Muscle of arm (tissue), 1 donor: ENCODE measurements at regions not wholly inside any gene's neighbourhood (a gene's known extent, or its start where the extent isn't known, plus 50 kb on each side); places are given as distances from the start of the nearest gene placed in this dataset.
"Not testable (repeated sequence)": the region's sequence is repeated elsewhere in the genome, so short reads cannot be mapped to it uniquely, and the experiment has no call there.

Experiments used
- DNase-seq: peaks from one replicate; pipeline ENCODE4 v3.0.0-alpha.2; 2013

DNA sequence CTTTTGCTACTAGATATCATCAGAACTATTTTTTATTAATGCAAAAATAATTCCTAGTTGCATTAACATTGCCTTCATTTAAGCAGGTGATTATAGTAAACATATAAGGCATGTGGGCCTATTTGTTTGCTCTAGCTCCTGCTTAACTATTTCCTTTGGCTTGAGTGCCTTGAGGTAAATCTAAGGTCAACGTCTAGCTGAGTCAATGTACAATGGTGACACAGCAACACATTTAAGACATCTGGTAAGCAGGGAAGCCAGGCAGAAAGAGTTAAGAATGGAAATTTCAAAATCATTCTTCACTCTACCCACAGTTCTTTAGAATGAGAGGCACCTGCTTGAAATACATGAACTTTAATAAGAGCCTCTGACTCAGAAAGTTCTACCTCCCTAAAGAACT is 111.9 kb upstream of the FST start:
- DNase-seq: no peak

DNA sequence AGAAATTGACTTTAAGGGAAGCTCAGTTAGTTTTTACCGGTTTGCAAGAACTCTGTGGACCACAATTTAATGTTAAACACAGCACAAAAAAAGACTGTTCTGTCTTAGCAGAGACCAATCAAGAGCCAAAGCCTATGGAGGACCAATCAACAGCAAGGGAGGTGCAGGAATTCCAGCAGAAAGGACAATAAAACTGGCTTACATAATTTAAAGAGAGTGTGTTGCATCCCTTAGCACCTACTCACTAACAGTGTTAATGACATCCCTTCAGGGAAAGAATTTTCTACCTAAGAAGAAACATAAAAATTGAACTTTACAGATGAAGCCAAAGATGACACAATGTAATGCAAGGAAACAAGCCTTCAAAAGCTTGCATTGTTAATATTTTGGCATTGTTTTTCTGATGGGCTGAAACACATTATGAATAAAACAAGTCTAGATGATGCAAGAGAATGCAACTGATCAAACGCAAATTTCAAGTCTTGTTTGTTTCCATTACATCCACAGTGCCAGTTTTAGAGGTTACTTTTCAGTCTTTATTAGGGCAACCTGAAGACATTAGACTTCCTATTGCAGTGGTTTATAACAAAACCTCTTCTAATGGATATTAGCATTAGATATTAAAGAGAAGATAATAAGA is 111.3 kb upstream of the FST start:
- DNase-seq: no peak

DNA sequence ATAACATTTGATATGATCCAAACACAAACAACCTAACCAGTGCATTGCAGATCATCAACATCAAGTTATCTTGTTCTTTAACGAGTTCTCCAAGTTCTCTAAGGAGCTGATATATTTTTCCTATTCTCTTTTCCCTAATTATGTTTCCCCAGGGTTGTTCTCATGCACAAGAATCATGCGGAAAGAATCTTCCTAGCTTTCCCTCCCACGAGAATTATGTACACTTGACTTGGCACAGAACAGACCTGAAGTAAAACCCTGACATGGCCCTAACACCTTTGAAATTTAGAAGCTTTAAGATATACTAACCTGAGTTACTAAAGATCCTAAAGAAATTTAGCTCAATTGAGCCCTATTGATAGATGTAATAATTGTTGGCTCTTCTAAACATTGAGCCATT is 110.7 kb upstream of the FST start:
- DNase-seq: no peak

DNA sequence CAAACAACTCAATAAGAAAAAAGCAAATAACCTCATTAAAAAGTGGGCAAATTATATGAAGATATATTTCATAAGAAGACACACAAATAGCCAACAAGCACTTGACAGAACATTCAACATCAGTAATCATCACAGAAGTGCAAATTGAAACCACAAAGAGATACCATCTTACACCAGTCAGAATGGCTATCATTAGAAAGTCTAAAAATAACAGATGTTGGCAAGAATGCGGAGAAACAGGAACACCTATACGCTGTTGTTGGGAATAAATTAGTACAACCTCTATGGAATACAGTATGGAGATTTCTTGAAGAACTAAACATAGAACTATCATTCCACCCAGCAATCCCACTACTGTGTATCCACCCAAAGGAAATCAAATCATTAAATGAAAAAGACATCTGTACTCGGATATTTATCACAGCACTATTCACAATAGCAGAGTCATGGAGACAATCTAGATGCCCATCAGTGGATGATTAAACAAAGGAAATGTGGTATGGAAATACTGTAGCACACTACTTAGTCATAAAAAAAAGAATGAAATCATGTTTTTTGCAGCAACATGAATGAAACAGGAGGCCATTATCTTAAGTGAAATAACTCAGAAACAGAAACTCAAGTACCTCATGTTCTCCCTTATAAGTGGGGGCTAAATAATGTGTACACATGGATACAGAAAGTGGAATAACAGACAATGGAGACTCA is 106.8 kb upstream of the FST start:
- DNase-seq: no peak

DNA sequence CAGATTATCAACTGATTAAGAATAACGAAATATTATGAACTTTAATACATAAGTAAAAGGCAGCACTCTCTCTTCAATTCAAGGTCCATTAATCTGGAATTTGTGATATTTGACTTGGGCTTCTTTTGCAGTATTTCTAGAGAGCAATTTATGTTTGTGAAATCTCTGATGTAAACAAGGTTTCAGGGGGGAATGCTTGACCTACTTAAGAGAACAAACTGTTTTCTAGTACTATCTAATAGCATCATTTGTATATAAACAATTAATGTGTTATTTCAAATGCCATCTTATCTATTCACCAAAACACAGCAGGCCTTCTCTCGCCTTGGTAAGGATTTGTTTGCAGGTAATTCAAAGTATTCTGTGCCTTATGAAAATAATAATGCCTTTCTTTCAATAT is 103.6 kb upstream of the FST start:
- no peak for DNase-seq

DNA sequence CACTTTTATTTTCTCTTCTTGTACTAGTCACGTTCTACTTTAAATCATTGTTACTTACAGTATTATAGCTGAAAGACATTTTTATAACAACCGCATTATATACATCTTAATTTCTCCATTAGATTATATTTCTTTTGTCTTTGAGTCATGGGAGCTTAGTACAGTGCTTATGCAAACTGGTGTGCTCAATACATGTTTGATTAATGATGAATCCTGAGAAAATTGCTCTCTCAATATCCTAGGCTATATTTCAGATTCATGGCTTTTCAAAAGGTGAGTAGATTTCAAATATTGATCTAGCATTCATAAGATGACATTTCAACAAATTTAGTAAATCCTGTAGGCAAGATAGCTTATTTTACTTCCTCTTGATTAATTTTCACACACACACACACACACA is 102.2 kb upstream of the FST start:
- no peak for DNase-seq

DNA sequence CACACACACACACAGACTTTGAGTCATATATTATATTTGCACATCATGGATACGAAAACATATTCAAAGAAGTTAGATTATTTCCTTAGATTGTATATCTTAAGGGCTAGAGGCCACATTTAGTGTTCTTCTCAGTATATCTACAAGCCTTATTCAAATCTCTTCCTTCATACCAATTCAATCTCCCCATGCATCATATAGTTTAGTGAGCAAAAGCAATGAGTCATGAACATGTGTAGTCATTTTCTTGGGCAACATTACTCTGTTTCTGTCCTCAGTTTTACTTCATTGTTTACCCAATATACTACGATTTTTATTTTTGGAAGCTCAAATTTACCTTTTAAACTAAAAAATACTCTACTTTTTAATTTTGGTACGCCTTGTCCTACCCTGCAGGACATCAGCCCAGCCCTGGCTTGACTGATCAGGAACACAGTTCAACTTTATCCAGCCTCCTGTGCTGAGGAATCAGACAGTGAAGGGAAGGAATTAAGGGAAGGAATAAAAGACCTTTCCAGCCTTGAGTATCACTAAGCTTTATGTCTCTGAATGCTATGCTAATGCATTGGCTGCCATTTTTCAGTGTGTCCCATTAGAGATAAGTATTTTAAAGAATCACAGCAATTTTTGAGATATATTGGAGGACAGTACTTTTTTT is 101.7 kb upstream of the FST start:
- no peak for DNase-seq

DNA sequence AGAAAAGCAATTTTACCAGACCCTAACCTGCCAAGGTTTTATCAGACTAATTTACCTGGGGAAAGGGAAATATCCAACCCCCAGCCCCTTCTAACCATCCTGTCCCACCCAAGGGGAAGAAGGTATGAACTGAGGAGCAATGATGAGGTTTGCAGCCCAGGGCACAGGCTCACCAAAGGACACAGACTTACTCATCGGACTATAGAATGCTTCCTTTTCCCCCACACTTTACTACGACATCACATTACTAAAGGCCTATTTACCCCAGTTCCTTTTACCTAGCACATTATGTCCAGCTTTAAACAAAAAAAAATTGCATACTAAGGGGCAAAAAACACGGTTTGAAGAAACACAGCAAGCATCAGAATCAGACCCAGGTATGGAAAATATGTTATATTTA is 94.1 kb upstream of the FST start:
- no peak for DNase-seq

DNA sequence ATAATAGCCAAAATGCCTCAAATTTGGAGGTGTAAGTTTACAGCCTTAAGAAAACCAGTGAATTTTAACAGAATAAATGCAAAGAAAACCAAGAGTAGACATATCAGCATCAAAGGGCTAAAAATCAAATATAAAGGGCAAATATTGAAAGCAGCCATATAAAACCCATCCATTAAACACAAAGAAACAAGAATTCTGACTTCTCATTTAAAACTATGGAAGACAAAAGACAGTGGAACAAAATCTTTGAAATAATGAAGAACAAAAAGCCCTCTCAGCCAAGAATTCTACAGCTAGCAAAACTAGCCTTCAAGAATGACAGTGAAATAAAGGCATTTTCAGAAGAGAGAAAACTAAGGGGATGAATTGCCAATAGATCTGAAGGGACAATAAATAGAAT is 91.3 kb upstream of the FST start:
- no peak for DNase-seq

DNA sequence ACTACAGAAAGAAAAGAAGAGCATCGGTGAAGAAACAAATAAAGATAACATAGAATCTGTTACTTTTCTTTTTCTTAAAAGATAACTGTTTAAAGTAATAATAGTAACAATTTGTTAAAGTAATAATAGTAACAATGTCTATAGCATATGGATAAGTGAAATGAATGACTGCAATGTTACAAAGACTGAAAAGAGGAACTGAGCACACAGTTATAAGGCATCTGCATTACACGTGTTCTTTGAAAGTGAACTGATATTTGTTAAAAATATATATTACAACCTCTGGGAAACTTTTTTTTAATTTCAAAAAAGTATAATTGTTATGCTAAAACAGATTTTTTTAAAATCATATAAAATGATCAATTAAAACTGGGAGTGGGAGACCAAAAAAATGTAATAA is 88.4 kb upstream of the FST start:
- DNase-seq: no peak

DNA sequence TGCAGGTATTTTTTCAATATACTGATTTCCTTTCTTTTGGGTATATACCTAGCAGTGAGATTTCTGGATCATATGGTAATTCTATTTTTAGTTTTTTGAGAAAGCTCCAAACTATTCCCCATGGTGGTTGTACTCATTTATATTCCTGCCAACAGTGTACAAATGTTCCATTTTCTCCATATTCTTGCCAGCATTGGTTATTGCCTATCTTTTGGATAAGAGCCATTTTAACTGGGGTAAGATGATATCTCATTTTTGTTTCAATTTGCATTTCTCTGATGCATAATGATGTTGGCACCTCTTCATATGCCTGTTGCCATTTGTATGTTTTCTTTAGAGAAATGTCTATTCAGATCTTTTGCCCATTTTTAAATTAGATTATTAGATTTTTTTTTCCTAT is 85.6 kb upstream of the FST start:
- DNase-seq: no peak

DNA sequence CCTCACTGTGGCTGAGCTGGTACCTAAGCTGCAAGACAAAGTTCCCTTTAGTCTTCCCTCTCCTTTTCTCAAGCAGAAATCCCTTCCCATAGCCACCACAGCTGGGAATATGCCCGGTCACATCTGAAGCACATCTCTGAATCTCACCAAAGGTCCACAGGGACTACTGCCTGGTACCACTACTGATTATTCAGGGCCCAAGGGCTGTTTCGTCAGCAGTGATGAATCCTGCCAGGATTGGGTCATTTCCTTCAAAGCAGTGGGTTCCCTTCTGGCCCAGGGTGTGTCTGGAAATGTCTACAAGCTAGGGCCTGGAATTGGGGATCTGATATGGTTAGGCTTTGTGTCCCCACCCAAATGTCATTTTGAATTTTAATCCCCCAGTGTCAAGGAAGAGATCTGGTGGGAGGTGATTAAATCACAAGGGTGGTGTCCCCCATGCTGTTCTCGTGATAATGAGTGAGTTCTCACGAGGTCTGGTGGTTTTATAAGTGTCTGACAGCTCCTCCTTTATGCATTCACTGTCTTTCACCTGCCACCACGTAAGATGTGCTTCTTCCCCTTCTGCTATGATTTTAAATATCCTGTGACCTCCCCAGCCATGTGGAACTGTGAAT is 83.2 kb upstream of the FST start:
- no peak for DNase-seq

DNA sequence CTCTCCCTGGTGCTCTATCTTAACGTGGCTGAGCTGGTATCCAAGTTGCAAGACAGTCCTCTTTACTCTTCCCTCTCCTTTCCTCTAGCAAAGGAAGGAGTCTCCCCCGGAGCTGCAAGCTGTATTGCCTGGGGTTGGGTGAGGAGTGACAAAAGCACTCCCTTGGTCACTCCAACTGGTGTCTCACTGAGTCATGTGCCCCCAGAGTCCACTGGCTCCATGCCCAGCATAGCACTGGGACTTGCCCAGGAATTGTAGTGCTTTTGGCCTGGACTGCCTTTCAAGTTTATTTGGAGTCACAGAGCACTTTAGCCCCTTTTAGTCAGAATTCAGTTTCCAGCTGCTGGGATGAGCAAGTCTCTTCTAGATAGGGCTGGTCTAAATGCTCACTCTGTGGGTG is 82.6 kb upstream of the FST start:
- no peak for DNase-seq

DNA sequence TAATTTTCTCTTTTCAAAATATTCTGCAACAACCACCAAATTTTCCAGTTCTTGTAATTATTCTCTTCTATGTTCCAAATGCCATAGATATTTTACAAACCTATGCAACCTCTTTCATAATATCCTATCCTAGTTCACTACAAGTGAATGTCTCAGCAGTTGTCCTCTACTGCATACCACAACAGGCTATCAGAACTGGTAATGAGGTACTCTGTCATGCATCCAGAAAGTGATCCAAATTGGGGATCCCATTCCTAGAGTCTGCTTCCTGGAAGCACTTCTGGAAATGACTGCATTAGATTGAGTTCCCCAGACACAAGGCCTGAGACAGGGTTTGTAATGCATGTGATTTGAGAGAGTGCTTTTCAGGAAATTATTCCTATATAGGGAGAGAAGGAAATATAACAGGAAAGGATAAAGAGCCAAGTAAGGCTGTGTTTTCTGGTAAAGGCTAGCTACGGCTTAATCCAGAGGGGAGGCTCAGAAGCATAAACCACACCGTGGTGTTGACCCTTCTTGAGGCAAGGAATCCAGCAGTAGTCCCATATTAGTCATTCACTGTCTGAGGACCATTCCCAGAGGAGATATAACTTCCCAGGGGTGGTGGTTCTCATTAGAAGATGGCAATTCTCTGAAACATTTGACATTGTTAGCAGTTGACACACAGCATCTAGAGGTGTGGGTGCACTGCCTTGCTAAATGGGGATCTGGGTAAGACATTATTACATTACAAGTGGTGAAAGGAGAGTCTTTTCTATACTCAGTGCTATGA is 80.3 kb upstream of the FST start:
- no peak for DNase-seq

DNA sequence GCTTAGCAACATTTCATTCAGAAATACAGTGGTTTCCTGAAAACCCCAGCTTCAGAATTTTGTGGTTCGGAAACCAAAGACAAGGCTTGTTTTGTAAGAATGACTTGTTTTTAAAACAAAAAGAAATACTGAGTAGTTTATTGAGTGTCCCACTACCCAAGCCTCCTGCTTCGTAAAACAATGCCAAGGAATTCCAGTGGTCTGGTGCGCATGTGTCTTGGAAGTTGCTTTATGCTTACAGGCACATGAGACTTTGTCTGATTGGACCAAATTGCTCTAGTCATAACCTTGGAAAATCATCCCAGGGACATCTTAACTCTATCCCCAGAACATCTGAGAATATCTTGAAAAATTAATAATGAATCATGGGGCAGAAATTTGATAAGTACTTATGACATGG is 77.1 kb upstream of the FST start:
- DNase-seq: no peak

DNA sequence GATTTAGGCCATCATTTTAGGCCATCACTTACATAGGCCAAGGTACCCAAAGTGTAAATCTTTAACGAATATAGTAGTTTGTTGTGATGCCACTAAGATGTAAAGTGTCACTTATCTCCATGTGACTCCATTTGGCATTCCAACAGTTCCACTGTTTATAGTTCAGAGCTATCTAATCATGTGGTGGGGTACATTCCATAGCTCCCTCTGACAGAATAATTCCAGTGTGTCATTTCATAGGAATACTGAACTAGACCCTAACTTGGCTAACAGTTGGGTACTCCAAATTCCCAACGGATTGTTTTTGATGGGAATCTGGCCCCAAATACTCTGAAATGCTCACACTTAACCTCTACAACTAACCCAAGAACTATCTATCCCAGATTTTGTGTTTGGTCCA is 76.7 kb upstream of the FST start:
- DNase-seq: no peak

DNA sequence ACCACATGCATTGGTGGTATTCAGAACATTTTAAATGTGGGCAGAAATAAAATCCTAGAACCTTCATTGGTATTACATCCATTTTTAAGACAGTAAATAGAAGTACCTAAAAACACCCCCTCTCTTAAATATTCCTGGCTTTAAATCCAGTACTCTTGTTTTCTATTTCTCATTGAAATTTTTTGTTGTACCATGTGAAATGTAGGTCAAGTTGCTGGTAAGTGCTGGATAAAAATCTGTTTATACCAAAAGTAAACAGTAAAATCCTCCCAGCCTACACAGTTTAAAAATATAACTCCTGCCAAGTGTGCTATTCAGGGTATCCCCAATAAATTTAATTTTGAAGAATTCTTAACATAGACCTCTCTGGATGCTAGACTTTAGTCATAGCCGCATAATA is 75.0 kb upstream of the FST start:
- no peak for DNase-seq

DNA sequence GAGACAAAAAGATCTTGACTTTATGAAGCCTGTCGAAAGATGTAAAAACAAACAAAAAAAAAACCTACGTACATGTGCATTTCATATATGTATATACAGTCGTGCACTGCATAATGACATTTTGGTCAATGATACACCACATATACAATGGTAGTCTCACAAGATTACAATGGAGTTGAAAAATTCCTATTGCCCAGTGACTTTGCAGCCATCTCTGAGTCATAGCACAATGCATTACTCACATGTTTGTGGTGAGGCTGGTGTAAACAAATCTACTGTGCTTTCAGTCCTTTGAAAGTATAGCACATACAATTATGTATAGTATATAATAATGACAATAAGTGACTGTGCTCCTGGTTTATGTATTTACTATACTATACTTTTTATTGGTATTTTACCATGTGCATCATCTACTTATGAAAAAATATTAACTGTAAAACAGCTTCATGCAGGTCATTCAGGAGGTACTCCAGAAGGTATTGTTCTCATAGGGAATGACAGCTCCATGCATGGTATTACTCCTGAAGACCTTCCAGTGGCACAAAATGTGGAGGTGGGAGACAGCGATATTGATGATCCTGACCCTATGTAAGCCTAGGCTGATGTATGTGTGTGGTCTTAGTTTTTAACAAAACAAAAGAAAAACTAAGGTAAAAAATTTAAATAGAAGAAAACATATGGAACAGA is 73.7 kb upstream of the FST start:
- DNase-seq: no peak

DNA sequence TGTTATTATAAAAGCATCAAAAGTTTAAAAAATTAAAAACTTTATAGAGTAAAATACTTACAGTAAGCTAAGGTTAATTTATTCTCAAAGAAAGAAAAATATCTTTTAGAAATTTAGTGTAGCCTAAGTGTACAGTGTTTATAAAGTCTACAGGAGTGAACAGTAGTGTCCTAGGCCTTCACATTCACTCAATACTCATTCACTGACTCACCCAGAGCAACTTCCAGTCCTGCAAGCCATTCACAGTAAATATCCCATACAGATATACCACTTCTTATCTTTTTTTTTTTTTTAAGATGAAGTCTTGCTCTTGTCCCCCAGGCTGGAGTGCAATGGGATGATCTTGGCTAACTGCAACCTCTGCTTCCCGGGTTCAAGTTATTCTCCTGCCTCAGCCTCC is 73.1 kb upstream of the FST start:
- DNase-seq: no peak

DNA sequence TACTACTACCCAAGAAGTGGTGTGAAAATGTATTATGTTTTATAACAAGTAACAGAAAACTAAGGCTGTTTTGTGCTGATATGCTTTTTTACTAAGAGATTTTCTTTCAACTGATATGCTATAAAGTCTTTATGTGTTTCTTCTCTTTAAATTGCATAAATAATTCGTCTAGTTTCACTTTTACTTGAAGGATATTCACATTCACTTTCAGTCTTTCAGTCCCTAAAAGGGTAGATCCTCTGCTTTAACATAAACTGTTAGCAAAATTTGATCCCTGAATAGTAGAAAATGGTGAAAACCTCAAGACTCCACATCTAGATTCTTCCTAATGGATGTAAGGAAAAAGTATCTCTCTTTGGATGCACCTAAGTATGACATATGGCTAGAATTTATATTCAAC is 69.0 kb upstream of the FST start:
- DNase-seq: no peak

DNA sequence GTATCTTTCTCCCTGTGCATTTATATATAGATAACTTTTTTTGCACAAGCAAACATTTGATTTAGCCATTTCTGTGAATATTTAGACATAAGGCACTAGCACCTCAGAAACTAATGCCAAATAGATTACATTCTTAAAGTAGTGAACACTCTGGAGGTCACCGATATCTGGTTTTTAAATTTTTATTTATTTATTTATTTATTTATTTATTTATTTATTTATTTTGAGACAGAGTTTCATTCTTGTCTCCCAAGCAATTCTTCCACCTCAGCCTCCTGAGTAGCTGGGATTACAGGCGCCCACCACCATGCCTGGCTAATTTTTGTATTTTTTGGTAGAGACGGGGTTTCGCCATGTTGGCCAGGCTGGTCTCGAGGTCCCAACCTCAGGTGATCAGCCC is 67.9 kb upstream of the FST start:
- not testable (repeated sequence) for DNase-seq
